GM18520 (cell line): ENCODE measurements at regions not wholly inside any gene's neighbourhood (a gene's known extent, or its start where the extent isn't known, plus 50 kb on each side); places are given as distances from the start of the nearest gene placed in this dataset.

ENCODE experiments used
- ATAC-seq: cut with Tn5 transposase; IDR thresholded peaks from one replicate; pipeline ENCODE4 v1.9.1; 2021; ENCODE audit not compliant: unreplicated experiment

DNA sequence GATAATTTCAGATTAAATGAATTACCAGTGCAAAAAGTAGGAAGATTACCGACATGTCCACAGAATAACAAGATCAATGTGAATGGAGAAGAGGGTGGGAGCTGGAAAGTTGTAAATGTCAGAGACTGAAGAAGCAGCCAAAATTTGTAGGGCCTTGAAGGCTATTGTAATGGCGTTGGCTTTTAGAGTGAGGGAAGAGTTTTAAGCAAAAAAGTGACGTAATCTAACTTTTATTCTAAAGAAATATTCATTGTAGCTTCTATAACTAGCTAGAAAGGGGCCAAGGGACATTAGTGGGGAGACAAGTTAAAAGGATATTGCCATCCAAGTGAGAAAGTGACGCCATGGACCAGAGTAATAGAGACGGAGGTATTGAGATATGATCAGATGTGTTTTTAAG is 63.3 kb upstream of the PCDH7 start:
- ATAC-seq: no peak

- no peak for ATAC-seq
Observed at GRCh38 chr4:30667919-30668318, 52.2 kb upstream of the PCDH7 start.

GRCh38 chr4:30670206-30670605 is 50.0 kb upstream of the PCDH7 start:
- ATAC-seq: no peak
